ENCODE measurements at regions not wholly inside any gene's neighbourhood (a gene's known extent, or its start where the extent isn't known, plus 50 kb on each side); places are given as distances from the start of the nearest gene placed in this dataset.

DNA sequence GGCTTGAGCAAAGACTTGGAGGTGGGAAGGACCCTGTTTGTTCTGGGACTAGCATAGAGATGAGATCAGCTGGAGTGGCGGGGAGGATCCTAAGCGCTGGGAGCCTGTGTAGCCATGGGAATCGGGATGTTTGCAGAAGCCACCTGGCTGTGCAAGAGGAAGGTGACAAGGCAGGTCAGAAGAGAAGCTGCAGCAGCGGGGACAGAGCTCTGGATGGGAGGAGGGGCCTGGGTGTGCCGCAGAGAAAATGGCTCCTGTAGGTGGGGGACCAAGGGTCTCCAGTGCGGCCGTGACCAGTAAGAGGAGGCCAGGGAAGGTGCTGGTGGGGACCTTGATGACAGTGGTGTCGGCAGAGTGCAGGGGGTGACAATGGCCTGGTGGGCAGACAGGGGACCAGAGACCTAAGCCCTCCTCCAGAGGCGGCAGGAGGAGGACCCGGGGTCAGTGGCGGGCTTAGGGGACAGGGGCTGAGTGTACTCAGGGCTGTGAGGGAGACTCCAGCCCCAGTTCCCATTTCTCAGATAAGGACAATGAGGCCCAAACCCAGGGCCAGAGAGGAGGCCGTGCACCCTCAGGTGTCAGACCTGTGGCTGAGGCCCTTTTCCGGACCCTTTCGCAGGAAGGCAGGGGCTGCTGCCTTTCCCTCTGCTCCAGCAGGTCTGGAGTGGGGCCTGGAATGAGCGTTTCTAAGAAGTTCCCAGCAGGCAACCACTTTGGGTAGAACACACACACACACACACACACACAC, 206.6 kb upstream of the RTL1 start:
- DNase-seq (ENCODE audit: low read depth) (no peak), FAIRE-seq (no peak)
- H3K36me3 ChIP-seq (ENCODE audit: control insufficient read depth, insufficient read depth, low read length): no peaks in the 10 kb centered on the region
- TF ChIP-seq, protein P1, sequence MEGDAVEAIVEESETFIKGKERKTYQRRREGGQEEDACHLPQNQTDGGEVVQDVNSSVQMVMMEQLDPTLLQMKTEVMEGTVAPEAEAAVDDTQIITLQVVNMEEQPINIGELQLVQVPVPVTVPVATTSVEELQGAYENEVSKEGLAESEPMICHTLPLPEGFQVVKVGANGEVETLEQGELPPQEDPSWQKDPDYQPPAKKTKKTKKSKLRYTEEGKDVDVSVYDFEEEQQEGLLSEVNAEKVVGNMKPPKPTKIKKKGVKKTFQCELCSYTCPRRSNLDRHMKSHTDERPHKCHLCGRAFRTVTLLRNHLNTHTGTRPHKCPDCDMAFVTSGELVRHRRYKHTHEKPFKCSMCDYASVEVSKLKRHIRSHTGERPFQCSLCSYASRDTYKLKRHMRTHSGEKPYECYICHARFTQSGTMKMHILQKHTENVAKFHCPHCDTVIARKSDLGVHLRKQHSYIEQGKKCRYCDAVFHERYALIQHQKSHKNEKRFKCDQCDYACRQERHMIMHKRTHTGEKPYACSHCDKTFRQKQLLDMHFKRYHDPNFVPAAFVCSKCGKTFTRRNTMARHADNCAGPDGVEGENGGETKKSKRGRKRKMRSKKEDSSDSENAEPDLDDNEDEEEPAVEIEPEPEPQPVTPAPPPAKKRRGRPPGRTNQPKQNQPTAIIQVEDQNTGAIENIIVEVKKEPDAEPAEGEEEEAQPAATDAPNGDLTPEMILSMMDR (IDR thresholded peaks at IDR 0.05; ENCODE audit: insufficient read depth, low read length, severe bottlenecking): no peak
- H3K27me3 ChIP-seq (ENCODE audit: control insufficient read depth, insufficient read depth, low read length): no peaks in the 10 kb centered on the region
- no peak overlapping the region for H3K4me3 ChIP-seq (ENCODE audit: low read depth, low read length)

DNA sequence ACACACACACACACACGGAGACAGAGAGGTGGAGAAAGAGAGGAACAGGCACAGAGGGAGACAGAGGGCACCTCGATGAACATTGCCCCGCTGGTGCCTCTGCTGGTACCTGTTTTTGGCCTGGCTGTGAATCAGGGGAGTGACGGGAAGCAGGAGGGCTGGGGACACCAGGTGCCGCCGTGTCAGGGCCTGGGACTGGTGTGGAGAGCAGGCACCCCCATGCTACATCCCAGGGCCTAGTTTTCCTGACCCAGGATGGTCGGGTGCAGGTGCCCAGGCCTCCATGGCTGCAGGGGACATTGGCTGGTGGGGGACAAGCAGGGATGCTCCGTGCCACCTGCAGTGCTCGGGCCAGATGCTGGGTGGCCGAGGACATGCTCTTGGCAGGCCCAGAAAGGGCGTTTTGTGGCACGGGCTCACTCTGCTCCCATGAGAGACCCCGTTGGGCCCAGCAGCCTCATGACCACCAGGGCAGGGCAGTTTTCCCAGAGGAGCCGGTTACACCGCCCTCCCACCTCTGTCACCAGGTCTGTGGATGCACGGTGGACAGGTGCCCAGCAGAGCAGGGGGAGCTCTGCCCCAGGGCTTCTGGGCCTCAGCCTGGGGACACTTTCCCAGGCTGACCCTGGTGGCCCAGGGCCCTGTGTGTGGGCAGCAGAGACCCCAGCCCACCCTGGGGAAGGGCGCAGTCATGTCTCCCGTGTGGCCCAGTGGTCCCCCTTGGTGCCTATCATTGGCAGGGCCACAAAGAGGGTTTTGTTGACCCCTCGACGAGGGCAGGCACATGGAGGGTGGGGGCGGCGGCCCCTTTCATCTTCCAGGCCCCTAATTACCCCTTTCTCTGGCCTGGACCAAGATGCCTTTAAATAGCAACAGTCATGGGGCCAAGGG, 207.5 kb upstream of the RTL1 start:
- no peak overlapping the region for H3K4me3 ChIP-seq (ENCODE audit: low read depth, low read length)
- no peaks in the 10 kb centered on the region for H3K27me3 ChIP-seq (ENCODE audit: control insufficient read depth, insufficient read depth, low read length)
- FAIRE-seq (no peak), DNase-seq (ENCODE audit: low read depth) (no peak)
- TF ChIP-seq, protein P1 (IDR thresholded peaks at IDR 0.05; ENCODE audit: insufficient read depth, low read length, severe bottlenecking): no peak
- no peaks in the 10 kb centered on the region for H3K36me3 ChIP-seq (ENCODE audit: control insufficient read depth, insufficient read depth, low read length)

DNA sequence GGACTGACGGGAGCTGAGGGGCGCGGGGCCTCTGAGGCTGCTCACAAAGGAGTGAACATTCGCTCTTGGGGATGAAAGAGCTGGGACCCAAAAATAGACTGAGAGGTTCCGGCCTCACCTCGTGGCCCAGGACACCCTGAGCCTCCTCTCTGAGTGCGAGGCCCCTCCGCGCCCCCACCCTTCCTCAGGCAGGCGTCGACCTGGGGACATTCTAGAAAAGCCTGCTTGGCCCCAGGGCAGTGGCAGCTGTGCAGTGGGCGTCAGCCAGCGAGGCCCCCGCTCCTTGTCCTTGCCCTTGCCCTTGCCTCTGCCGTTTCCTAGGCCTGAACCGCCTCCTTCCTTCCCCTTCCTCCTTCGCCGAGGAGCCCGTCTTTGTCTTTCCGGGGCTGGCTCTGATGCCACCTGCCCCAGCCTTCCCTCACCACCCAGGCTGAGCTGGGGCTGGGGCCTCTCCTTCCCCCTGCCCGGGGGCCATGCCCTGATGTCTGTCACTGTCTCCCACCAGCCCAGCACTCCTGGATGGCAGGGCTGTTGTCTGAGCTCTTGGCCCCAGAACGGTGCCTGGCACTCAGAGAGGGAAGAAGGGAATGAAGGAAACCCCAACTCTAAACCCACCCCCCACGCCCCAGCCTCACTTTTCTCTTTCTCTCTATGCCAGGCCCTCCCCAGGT, 208.2 kb upstream of the RTL1 start:
- FAIRE-seq (no peak), DNase-seq (ENCODE audit: low read depth) (no peak)
- TF ChIP-seq, protein P1 (IDR thresholded peaks at IDR 0.05; ENCODE audit: insufficient read depth, low read length, severe bottlenecking): no peak
- H3K27me3 ChIP-seq (ENCODE audit: control insufficient read depth, insufficient read depth, low read length): no peaks in the 10 kb centered on the region
- no peaks in the 10 kb centered on the region for H3K36me3 ChIP-seq (ENCODE audit: control insufficient read depth, insufficient read depth, low read length)
- H3K4me3 ChIP-seq (ENCODE audit: low read depth, low read length): no peak overlapping the region

DNA sequence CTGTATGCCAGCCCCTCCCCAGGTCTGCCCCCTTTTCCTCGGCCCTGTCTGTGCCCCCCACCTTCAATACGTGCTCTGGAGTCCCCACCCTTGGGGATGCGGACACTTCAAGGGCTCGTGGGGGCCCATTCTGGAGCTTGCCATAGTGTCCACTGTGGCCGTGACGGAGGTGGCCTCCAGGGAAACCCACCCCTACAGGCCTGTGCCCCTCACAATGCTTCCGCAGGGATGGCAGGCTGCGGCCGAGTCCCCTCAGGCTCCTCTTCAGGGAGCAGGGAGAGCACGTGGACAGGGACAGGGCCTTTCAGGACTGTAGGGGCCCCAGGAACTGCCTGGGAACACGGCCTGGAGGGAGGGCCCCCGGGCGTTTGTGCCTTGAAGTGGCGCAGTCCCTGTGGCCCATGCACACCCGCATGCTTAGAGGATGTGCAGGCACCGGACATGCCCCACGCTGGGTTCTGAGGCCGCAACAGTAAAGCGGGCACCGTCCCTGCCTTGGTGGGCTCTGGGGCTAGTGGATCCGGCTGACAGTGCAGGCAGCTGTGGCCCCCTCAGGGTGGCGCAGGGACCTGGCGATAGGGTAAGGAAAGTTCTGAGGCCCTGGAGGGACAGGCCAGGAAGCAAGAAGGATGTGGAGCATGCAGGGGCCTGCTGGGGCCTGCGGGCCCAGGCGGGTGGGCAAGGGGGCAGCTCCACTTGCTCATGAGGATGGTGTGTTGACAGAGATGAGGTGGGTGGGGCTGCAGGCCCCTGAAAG, 209.0 kb upstream of the RTL1 start:
- DNase-seq (ENCODE audit: low read depth) (no peak), FAIRE-seq (no peak)
- TF ChIP-seq, protein P1 (IDR thresholded peaks at IDR 0.05; ENCODE audit: insufficient read depth, low read length, severe bottlenecking): no peak
- Histone ChIP-seq H3K4me3 (ENCODE audit: low read depth, low read length) (no peak overlapping the region), H3K27me3 (ENCODE audit: control insufficient read depth, insufficient read depth, low read length) (no peaks in the 10 kb centered on the region), H3K36me3 (ENCODE audit: control insufficient read depth, insufficient read depth, low read length) (no peaks in the 10 kb centered on the region)

DNA sequence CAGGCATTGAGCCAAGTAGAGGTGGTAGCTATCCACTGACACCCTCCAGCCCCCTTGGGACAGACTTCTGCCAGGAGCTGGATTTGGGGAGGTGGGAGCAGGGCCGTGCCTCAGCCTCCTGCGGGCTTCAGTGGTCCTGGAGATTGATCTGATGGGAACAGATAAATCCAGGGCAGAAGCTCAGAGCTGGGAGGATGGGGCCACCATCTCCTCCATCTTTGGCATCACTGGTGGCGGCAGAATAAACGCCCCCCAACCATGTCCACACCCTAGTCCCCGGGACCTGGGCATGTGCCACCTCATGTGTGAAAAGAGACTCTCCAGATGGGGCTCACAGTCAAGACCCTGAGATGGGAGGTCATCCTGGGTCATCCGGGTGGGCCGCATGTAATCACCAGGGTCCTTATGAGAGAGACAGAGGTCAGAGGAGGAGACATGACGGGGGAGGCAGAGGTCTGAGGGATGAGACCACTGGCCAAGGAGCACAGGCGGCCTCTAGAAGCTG, 209.6 kb upstream of the RTL1 start:
- FAIRE-seq (peak; percentile 55), DNase-seq (ENCODE audit: low read depth) (no peak)
- H3K36me3 ChIP-seq (ENCODE audit: control insufficient read depth, insufficient read depth, low read length): no peaks in the 10 kb centered on the region
- H3K27me3 ChIP-seq (ENCODE audit: control insufficient read depth, insufficient read depth, low read length): no peaks in the 10 kb centered on the region
- TF ChIP-seq, protein P1 (IDR thresholded peaks at IDR 0.05; ENCODE audit: insufficient read depth, low read length, severe bottlenecking): no peak
- no peak overlapping the region for H3K4me3 ChIP-seq (ENCODE audit: low read depth, low read length)

All from bronchial epithelial cell (primary cell).